H9 (cell line): ENCODE measurements at regions not wholly inside any gene's neighbourhood (a gene's known extent, or its start where the extent isn't known, plus 50 kb on each side); places are given as distances from the start of the nearest gene placed in this dataset.
"Not testable (repeated sequence)": the region's sequence is repeated elsewhere in the genome, so short reads cannot be mapped to it uniquely, and the experiment has no call there.

ENCODE experiments used
- DNase-seq: peaks from one replicate; pipeline ENCODE4 v3.0.0-alpha.2; 2017
- H2AFZ ChIP-seq: one replicate; pipeline ENCODE4 v1.6.1; 2013; ENCODE audit warnings: mild to moderate bottlenecking, low read length, control low read depth, moderate library complexity
- H2AK5ac ChIP-seq: 2 replicates; pipeline ENCODE4 v1.6.1; 2013; ENCODE audit warnings: low read length, control low read depth, mixed read lengths; ENCODE audit not compliant: insufficient read length
- H2BK120ac ChIP-seq: one replicate; pipeline ENCODE4 v1.6.1; 2013; ENCODE audit warnings: low read depth, mild to moderate bottlenecking, low read length, control low read depth, inconsistent platforms; ENCODE audit not compliant: poor library complexity, severe bottlenecking
- H2BK12ac ChIP-seq: 2 replicates; pipeline ENCODE4 v1.6.1; 2013; ENCODE audit warnings: low read length, control low read depth, mixed read lengths, low read depth; ENCODE audit not compliant: insufficient read length
- H2BK15ac ChIP-seq: 2 replicates; pipeline ENCODE4 v1.6.1; 2013; ENCODE audit warnings: low read depth, low read length, control low read depth
- H2BK20ac ChIP-seq: one replicate; pipeline ENCODE4 v1.6.1; 2013; ENCODE audit warnings: low read depth, mild to moderate bottlenecking, low read length, control low read depth, inconsistent platforms; ENCODE audit not compliant: poor library complexity, severe bottlenecking
- H2BK5ac ChIP-seq: 2 replicates; pipeline ENCODE4 v1.6.1; 2013; ENCODE audit warnings: low read length, control low read depth, mixed read lengths; ENCODE audit not compliant: insufficient read length
- H3K14ac ChIP-seq: 2 replicates; pipeline ENCODE4 v1.6.1; 2013; ENCODE audit warnings: low read length, control low read depth; ENCODE audit not compliant: insufficient read depth
- H3K18ac ChIP-seq: 2 replicates; pipeline ENCODE4 v1.6.1; 2013; ENCODE audit warnings: low read depth, mild to moderate bottlenecking, mixed read lengths, low read length, control low read depth; ENCODE audit not compliant: insufficient read length
- H3K23ac ChIP-seq: 2 replicates; pipeline ENCODE4 v1.6.1; 2013; ENCODE audit warnings: low read length, control low read depth, mixed read lengths, low read depth; ENCODE audit not compliant: insufficient read length
- H3K23me2 ChIP-seq: 2 replicates; pipeline ENCODE4 v1.6.1; 2013; ENCODE audit warnings: low read depth, mild to moderate bottlenecking, mixed read lengths, low read length, control low read depth; ENCODE audit not compliant: insufficient read length, poor library complexity, severe bottlenecking
- H3K27ac ChIP-seq: 2 replicates; pipeline ENCODE4 v1.5.1; 2013; ENCODE audit warnings: low read length, control low read depth, mixed read lengths, low read depth; ENCODE audit not compliant: insufficient read length
- H3K27me3 ChIP-seq: 2 replicates; pipeline ENCODE4 v1.6.1; 2013; ENCODE audit warnings: low read length, control low read depth, inconsistent platforms; ENCODE audit not compliant: insufficient read depth
- H3K4ac ChIP-seq: 2 replicates; pipeline ENCODE4 v1.6.1; 2013; ENCODE audit warnings: low read depth, mild to moderate bottlenecking, control low read depth, inconsistent platforms, low read length, moderate library complexity
- H3K4me1 ChIP-seq: 2 replicates; pipeline ENCODE4 v1.6.1; 2013; ENCODE audit warnings: low read length, control low read depth, inconsistent platforms; ENCODE audit not compliant: insufficient read depth
- H3K4me2 ChIP-seq: 2 replicates; pipeline ENCODE4 v1.6.1; 2013; ENCODE audit warnings: low read length, control low read depth, mixed read lengths; ENCODE audit not compliant: insufficient read length, insufficient read depth
- H3K56ac ChIP-seq: 2 replicates; pipeline ENCODE4 v1.6.1; 2013; ENCODE audit warnings: low read depth, mild to moderate bottlenecking, mixed read lengths, low read length, control low read depth; ENCODE audit not compliant: insufficient read length
- H3K79me1 ChIP-seq: 2 replicates; pipeline ENCODE4 v1.6.1; 2013; ENCODE audit warnings: low read depth, mild to moderate bottlenecking, moderate library complexity, low read length, control low read depth, inconsistent platforms; ENCODE audit not compliant: insufficient read depth, poor library complexity, severe bottlenecking
- H3K79me2 ChIP-seq: 2 replicates; pipeline ENCODE4 v1.6.1; 2013; ENCODE audit warnings: low read length, control low read depth, inconsistent platforms; ENCODE audit not compliant: insufficient read depth
- H3K9ac ChIP-seq: 2 replicates; pipeline ENCODE4 v1.6.1; 2013; ENCODE audit warnings: low read length, control low read depth, mixed read lengths; ENCODE audit not compliant: insufficient read length; ENCODE audit errors: extremely low read depth
- H3K9me3 ChIP-seq: one replicate; pipeline ENCODE4 v1.6.1; 2013; ENCODE audit warnings: low read depth, low read length, inconsistent platforms; ENCODE audit not compliant: control insufficient read depth
- H3T11ph ChIP-seq: one replicate; pipeline ENCODE4 v1.6.1; 2013; ENCODE audit warnings: mild to moderate bottlenecking, low read length, control low read depth, inconsistent platforms
- H4K20me1 ChIP-seq: one replicate; pipeline ENCODE4 v1.6.1; 2013; ENCODE audit not compliant: control insufficient read depth, insufficient read length, insufficient read depth
- H4K5ac ChIP-seq: 2 replicates; pipeline ENCODE4 v1.6.1; 2013; ENCODE audit warnings: low read depth, mild to moderate bottlenecking, mixed read lengths, low read length, control low read depth; ENCODE audit not compliant: insufficient read length
- H4K8ac ChIP-seq: replicated peaks from 2 replicates; pipeline ENCODE4 v1.6.1; 2013; ENCODE audit warnings: low read length, control low read depth, mixed read lengths, low read depth; ENCODE audit not compliant: insufficient read length
- H4K91ac ChIP-seq: 2 replicates; pipeline ENCODE4 v1.6.1; 2013; ENCODE audit warnings: low read depth, mild to moderate bottlenecking, moderate library complexity, mixed read lengths, low read length, control low read depth; ENCODE audit not compliant: insufficient read length
- H3K27ac Mint-ChIP-seq, 3 experiments: 2 replicates in 2 of 3; 3 replicates in 1 of 3; pipeline ENCODE4 v1.8.0; 2020 to 2021; ENCODE audit warnings: mixed read lengths in 3 of 3, mild to moderate bottlenecking in 1 of 3, moderate library complexity in 1 of 3
- H3K27me3 Mint-ChIP-seq: 2 replicates; pipeline ENCODE4 v1.8.0; 2021; ENCODE audit warnings: low read depth, mild to moderate bottlenecking, moderate library complexity, mixed read lengths
- H3K36me3 Mint-ChIP-seq, 3 experiments: 2 replicates in 2 of 3; 3 replicates in 1 of 3; pipeline ENCODE4 v1.8.0; 2020 to 2021; ENCODE audit warnings: low read depth in 3 of 3, mixed read lengths in 3 of 3; ENCODE audit not compliant: insufficient read depth in 1 of 3
- H3K4me1 Mint-ChIP-seq, 2 experiments: 2 replicates each; pipeline ENCODE4 v1.8.0; 2020; ENCODE audit warnings: mixed read lengths in 2 of 2
- H3K4me3 Mint-ChIP-seq, 2 experiments: 2 replicates in 1 of 2; 3 replicates in 1 of 2; pipeline ENCODE4 v1.8.0; 2020 to 2021; ENCODE audit warnings: mild to moderate bottlenecking in 2 of 2, mixed read lengths in 2 of 2, moderate library complexity in 1 of 2
- H3K9me3 Mint-ChIP-seq, 2 experiments: 2 replicates in 1 of 2; 3 replicates in 1 of 2; pipeline ENCODE4 v1.8.0; 2020; ENCODE audit warnings: mild to moderate bottlenecking in 2 of 2, mixed read lengths in 2 of 2, moderate library complexity in 1 of 2
- WGBS: extraction: QIAGEN DNeasy Blood & Tissue Kit; methylation state at CpG from one replicate; pipeline ENCODE4 v1.1.7; 2013; ENCODE audit warnings: missing lambda C conversion rate, low lambda C conversion rate, mixed read lengths; ENCODE audit not compliant: insufficient read length; ENCODE audit errors: extremely low coverage; 5-methylcytosine and 5-hydroxymethylcytosine counted together

DNA sequence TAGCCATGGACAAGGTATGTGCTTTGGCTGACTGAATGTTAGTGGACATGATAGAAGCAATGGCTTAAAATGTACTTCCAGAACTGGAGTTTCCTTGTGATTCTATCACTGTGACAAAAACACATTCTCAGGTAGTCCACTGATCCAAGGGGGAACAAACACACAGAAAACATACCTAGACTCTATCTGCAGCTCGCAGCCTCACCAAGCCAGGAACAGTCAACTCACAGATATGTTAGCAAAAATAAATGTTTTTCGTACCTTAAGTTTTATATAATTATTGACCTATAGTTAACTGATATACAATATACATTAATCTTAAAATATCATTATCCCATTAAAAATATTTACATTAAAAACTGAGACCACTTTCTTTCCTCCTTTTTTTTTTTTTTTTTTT lies 143.1 kb upstream of the C1QTNF3 start:
- not testable (repeated sequence) for H3K4me3 Mint-ChIP-seq, DNase-seq, H3K4me1 ChIP-seq, H2BK5ac ChIP-seq, H4K8ac ChIP-seq, H3K27ac Mint-ChIP-seq, H3K79me2 ChIP-seq, H2BK120ac ChIP-seq, H3K23ac ChIP-seq, H4K20me1 ChIP-seq, H3T11ph ChIP-seq, H3K56ac ChIP-seq, H3K27ac ChIP-seq, H4K91ac ChIP-seq, H3K4me2 ChIP-seq, H3K9ac ChIP-seq, H2BK12ac ChIP-seq, H3K23me2 ChIP-seq, H3K9me3 ChIP-seq, H4K5ac ChIP-seq, H3K14ac ChIP-seq, H3K27me3 ChIP-seq, H3K4ac ChIP-seq, H3K27me3 Mint-ChIP-seq, H2BK20ac ChIP-seq, H3K79me1 ChIP-seq, H2AFZ ChIP-seq, H2BK15ac ChIP-seq, H3K18ac ChIP-seq, H2AK5ac ChIP-seq
- H3K36me3 Mint-ChIP-seq = peaks cover 29 to 56% (median 53%) of the 10 kb centered on the region in 3 experiments
- H3K4me1 Mint-ChIP-seq = peaks cover 16 to 21% of the 10 kb centered on the region in 2 experiments
- peaks cover 11 to 18% of the 10 kb centered on the region in 2 experiments for H3K9me3 Mint-ChIP-seq
- no CpG with 5 or more reads among the region's 2 CpGs for WGBS

DNA sequence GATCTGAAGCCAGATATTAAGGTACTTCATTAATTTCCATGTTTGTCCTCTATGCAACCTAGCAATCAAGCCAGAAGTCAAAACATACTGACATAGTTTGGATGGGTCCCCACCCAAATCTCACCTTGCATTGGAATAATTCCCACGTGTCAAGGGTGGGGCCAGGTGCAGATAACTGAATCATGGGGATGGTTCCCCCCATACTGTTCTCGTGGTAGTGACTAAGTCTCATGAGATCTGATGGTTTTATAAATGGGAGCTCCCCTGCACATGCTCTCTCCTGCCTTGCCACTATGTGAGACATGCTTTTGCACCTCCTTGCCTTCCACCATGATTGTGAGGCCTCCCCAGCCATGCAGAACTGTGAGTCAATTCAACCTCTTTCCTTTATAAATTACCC lies 143.9 kb upstream of the C1QTNF3 start:
- Mint-ChIP-seq H3K36me3 (peaks cover 37 to 60% (median 57%) of the 10 kb centered on the region in 3 experiments), H3K4me1 (peaks cover 23 to 28% of the 10 kb centered on the region in 2 experiments), H3K9me3 (peaks cover 11 to 25% of the 10 kb centered on the region in 2 experiments), H3K27ac (peak overlapping the region in 1 of 3 experiments; percentile 22; a peak in 1 of 7 replicates)
- not testable (repeated sequence) for H3K4me2 ChIP-seq, H2BK15ac ChIP-seq, H3K27me3 Mint-ChIP-seq, H3K4me1 ChIP-seq, H3T11ph ChIP-seq, H3K18ac ChIP-seq, H3K27me3 ChIP-seq, H2AK5ac ChIP-seq, H3K79me2 ChIP-seq, H4K5ac ChIP-seq, H4K8ac ChIP-seq, H2BK12ac ChIP-seq, H3K23ac ChIP-seq, H2AFZ ChIP-seq, H3K9me3 ChIP-seq, DNase-seq, H2BK5ac ChIP-seq, H3K27ac ChIP-seq, H2BK120ac ChIP-seq, H4K20me1 ChIP-seq, H3K14ac ChIP-seq, H3K4ac ChIP-seq, H3K23me2 ChIP-seq, H3K79me1 ChIP-seq, H3K56ac ChIP-seq, H3K9ac ChIP-seq, H2BK20ac ChIP-seq, H3K4me3 Mint-ChIP-seq, H4K91ac ChIP-seq
- no CpG with 5 or more reads among the region's 2 CpGs for WGBS
